IPS-20b (cell line): ENCODE measurements at regions not wholly inside any gene's neighbourhood (a gene's known extent, or its start where the extent isn't known, plus 50 kb on each side); places are given as distances from the start of the nearest gene placed in this dataset.
"Not testable (repeated sequence)": the region's sequence is repeated elsewhere in the genome, so short reads cannot be mapped to it uniquely, and the experiment has no call there.

ENCODE experiments used
- H3K27ac ChIP-seq: one replicate; pipeline ENCODE4 v1.5.1; 2013; ENCODE audit warnings: low read length
- H3K27me3 ChIP-seq: 2 replicates; pipeline ENCODE4 v1.6.1; 2013; ENCODE audit warnings: mild to moderate bottlenecking, low read length, inconsistent platforms; ENCODE audit not compliant: insufficient read depth
- H3K36me3 ChIP-seq: 2 replicates; pipeline ENCODE4 v1.6.1; 2013; ENCODE audit warnings: low read depth, mild to moderate bottlenecking, inconsistent platforms, low read length, moderate library complexity; ENCODE audit not compliant: insufficient read depth
- H3K4me1 ChIP-seq: 2 replicates; pipeline ENCODE4 v1.6.1; 2013; ENCODE audit warnings: mild to moderate bottlenecking, control low read depth, inconsistent platforms, low read length, moderate library complexity; ENCODE audit not compliant: insufficient read depth
- H3K4me3 ChIP-seq: 2 replicates; pipeline ENCODE4 v1.5.1; 2013; ENCODE audit warnings: mild to moderate bottlenecking, low read length, inconsistent platforms
- H3K9ac ChIP-seq: 2 replicates; pipeline ENCODE4 v1.6.1; 2013; ENCODE audit warnings: low read depth, mild to moderate bottlenecking, inconsistent platforms, low read length, moderate library complexity
- H3K9me3 ChIP-seq: 2 replicates; pipeline ENCODE4 v1.6.1; 2013; ENCODE audit warnings: mild to moderate bottlenecking, low read depth, low read length, inconsistent platforms; ENCODE audit not compliant: insufficient read depth

DNA sequence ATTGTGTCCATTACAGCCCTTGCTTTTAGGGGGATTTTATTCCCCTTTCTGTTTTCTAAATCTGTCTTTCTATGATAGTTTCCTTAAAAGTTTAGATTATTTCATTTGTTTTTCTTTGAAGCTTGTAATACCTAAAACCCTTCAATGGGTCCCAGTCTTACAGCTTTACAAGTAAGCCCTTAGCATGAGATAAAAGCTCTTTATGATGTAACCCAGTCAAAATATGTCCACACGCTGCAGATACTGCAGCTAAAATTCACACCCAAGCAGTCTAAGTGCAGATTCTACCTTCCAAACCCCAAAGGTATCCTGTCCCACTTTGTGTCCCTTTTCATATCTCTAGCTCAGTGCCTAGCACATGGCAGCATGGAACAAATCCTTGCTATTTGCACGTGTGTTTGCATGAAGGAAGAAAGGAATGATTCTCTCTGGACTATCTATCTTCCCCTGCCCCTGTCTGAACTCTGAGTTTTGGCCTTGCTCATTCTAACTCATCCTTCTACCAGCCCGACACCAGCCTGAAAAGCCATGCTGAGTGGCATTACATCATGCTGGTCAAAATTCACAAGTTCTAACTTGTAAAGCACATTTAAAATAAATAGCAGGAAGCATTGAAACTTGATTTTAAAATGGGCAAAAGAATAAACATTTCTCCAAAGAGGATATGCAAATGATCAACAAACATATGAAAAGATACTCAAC is 623.2 kb downstream of the IRS1 start:
- Histone ChIP-seq H3K9me3 (peaks cover 15% of the 10 kb centered on the region), H3K27me3 (no peaks in the 10 kb centered on the region), H3K4me3 (no peak overlapping the region), H3K36me3 (no peaks in the 10 kb centered on the region), H3K9ac (no peak overlapping the region), H3K27ac (no peak overlapping the region), H3K4me1 (no peaks in the 10 kb centered on the region)

DNA sequence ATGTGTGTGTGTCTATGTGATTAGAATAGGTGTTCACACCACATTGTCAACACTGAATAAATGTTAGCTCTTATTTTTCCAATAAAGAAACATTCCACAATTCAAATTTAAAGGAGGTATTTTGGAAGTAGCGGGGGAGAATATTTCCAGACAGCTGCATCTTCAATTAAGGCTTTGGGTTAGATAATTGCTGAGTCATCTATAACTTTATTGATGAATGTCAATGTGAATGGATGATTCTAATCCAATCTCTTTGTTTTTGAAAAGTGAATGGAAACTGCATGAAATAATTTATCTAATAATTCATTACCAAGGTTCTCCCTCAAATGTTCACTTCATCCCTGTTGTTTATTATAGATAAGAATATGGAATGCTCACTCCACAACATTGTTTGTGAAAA is 625.2 kb downstream of the IRS1 start:
- Histone ChIP-seq H3K9me3 (peaks cover 15% of the 10 kb centered on the region), H3K9ac (no peak overlapping the region), H3K4me1 (no peaks in the 10 kb centered on the region), H3K4me3 (no peak overlapping the region), H3K36me3 (no peaks in the 10 kb centered on the region), H3K27ac (no peak overlapping the region), H3K27me3 (no peaks in the 10 kb centered on the region)

DNA sequence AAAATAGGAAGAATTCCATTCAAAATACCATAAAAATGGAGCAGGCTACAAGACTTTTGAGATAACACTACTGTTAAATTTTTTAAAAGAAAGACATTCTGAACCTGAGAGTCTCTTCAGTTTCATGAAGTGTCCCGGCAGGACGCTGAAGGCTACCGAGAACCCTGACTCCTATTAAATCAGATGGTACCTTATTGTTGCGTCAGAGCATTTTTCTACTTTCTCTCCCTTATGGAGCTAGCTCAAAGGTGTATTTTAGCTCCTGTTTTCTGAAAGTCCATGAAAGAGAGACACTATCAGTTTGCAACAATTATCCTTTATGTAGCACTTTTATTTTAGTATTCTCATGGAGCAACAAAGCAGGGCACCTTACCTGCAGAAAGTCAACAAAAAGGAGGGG is 626.7 kb downstream of the IRS1 start:
- no peak overlapping the region for H3K27ac ChIP-seq

DNA sequence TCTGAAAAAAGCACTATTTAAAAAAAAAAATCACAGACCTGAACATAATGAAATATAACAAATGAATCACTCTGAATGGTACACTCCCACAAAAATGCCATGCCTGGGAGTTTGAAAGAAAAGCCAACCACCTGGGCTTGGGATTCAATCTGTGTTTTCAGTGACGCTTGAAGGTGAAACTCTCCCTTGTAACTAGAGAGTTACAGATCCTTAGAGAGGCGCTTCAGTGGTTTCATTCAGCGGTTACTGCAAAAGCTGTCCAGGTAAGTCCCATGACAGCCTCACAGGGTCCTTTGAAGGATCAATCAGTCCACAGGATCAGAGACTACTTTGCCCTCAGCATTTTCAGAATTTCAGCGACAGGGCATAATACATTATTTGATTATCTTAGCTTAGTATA is 627.3 kb downstream of the IRS1 start:
- H3K9ac ChIP-seq, result no peak overlapping the region
- H3K36me3 ChIP-seq, result no peaks in the 10 kb centered on the region
- no peaks in the 10 kb centered on the region for H3K27me3 ChIP-seq
- peaks cover 11% of the 10 kb centered on the region; the same call in 1 of the 2 replicates for H3K9me3 ChIP-seq
- H3K4me1 ChIP-seq, result peaks cover 5% of the 10 kb centered on the region; the same call in 1 of the 2 replicates
- H3K4me3 ChIP-seq, result no peak overlapping the region
- no peak overlapping the region for H3K27ac ChIP-seq

More for the DNA sequence above, 626.7 kb downstream of the IRS1 start:
- no peak overlapping the region for H3K9ac ChIP-seq
- H3K36me3 ChIP-seq, result no peaks in the 10 kb centered on the region
- H3K4me1 ChIP-seq, result peaks cover 5% of the 10 kb centered on the region; the same call in 1 of the 2 replicates
- peaks cover 14% of the 10 kb centered on the region for H3K9me3 ChIP-seq
- H3K4me3 ChIP-seq, result no peak overlapping the region
- H3K27me3 ChIP-seq, result no peaks in the 10 kb centered on the region

DNA sequence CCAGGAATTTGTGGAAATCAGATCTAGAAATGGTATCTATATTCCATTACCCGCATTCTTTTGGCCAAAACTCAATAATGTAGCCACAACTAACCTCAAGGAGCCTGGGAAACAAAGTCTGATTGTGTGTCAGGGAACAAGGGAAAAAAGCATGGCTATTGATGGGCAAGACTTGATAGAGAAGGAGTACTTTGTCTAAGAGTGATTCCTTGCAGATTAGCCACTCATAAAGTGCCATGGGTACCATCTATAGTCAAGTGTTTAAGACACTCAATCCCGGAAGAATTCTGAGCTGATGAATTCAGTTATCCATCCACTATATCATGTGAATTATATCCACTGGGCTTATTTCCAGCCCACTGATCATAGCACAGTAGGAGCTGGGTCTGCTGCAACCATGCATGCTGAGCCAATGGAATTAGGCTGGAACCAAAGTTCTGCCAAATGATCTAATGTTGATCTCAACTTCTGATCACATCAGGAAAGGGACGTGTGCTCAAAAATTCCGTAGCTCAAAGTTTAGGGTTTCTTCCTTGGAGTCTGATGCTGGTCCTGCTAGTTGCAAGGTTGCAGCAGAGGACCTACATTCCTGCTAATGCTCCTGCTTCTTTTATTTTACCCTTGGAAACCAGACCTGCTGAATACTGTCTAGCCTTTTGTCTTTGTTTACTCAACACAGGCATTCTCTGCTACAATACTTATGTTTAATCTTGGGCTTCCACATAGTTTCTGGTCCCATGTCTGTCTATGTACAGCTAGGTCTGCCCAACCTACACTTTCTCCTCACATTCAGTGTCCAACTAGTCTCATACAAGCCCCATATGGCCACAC is 629.7 kb downstream of the IRS1 start:
- H3K4me3 ChIP-seq, result no peak overlapping the region
- H3K36me3 ChIP-seq, result no peaks in the 10 kb centered on the region
- peaks cover 5% of the 10 kb centered on the region; the same call in 1 of the 2 replicates for H3K4me1 ChIP-seq
- H3K27me3 ChIP-seq, result no peaks in the 10 kb centered on the region
- H3K9ac ChIP-seq, result no peak overlapping the region
- H3K9me3 ChIP-seq, result peaks cover 11% of the 10 kb centered on the region; the same call in 1 of the 2 replicates
- H3K27ac ChIP-seq, result no peak overlapping the region

DNA sequence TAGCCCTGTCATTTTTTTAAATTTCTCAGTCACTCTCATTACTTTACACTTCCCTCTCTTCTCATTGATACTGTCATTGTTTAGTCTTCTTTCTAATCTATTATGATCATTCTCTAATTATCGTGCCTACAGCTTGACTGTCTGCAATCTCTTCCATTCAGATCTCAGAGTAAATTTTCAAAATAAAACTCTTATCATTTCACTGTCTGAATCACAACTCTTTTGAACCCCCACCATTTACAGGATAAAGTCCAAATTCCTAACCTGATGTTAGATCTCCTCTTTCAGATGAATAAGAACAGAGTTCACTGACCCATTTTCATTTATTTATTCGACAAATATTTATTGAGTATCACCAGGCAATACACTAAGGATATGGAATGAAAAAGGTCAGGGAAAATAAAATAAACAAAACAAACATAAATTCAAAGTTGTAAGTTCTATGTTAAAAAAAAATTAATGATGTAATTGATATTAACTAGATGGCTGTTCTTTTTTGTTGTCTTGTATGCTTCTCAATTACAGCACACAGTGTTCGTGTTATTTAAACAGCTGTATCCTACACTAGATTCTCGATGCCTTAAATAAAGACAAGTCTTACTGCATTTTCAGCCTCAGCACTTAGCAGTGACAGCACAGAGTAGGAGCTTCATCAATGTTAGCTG is 631.0 kb downstream of the IRS1 start:
- Histone ChIP-seq H3K36me3 (no peaks in the 10 kb centered on the region), H3K27me3 (no peaks in the 10 kb centered on the region), H3K9ac (no peak overlapping the region), H3K27ac (no peak overlapping the region), H3K4me1 (peaks cover 5% of the 10 kb centered on the region; the same call in 1 of the 2 replicates), H3K9me3 (peaks cover 11% of the 10 kb centered on the region; the same call in 1 of the 2 replicates), H3K4me3 (no peak overlapping the region)

DNA sequence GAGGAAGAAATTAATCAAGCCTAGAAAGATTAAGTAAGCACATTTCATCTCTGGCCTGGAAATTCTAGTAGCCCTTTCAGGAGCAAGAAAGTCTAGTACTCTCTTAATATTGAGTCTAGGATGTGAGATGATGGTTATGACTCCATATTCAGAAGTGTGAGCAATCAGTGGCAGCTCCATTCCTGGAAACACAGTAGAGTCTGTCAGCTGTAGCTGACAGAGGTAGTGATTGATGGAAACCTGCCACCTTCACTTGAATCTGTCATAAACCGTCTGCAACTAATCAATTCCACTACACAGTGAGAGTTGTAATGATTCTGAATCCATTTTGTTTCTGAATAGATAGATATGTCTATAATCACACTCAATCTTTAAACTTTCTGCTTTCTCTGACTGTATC is 635.1 kb downstream of the IRS1 start:
- H3K27ac ChIP-seq, result no peak overlapping the region
- H3K4me1 ChIP-seq, result peaks cover 11% of the 10 kb centered on the region; the same call in 1 of the 2 replicates
- no peaks in the 10 kb centered on the region for H3K9me3 ChIP-seq
- H3K36me3 ChIP-seq, result no peaks in the 10 kb centered on the region
- no peak overlapping the region for H3K9ac ChIP-seq
- no peaks in the 10 kb centered on the region for H3K27me3 ChIP-seq
- H3K4me3 ChIP-seq, result no peak overlapping the region

DNA sequence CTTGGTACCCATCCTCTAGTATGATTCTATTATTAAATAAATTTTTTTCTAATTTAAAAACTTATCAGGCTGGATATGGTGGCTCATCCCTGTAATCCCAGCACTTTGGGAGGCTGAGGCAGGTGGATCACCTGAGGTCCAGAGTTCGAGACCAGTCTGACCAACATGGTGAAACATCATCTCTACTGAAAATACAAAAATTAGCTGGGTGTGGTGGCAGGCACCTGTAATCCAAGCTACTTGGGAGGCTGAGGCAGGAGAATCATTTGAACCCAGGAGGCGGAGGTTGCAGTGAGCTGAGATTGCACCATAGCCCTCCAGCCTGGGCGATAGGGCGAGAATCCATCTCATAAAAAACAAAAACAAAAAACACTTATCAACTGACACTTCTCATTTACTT is 639.0 kb downstream of the IRS1 start:
- not testable (repeated sequence) for H3K9ac ChIP-seq, H3K27me3 ChIP-seq, H3K27ac ChIP-seq, H3K4me3 ChIP-seq, H3K9me3 ChIP-seq, H3K36me3 ChIP-seq
- peaks cover 21% of the 10 kb centered on the region for H3K4me1 ChIP-seq

DNA sequence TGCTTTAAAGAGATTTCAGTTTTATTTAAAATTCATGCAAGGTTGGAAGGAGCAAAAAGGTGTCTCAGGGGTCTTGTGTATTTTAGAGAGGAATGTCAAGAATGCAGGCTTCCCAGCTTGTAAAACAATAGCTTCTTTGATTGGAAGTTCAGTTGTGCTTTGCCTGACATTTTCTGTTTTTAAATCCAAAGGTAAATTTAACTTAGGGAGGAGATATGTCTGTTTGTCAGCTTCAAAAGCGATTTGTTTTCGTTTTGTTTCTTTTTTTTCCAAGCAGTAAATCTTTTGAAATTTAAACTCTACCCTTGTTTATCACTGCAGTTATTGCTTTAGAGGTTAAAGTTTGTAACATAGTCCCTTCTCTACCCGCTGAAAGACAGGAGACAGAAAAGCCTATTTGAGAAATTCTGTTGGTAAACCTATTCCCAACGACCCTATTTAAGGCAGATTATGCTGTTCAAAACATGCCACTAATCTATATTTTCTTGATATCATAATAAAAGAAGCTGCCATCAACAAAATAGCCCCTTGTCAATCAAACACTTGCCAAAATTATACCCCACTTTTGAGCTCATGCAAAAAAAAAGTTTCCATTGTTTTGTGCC is 639.6 kb downstream of the IRS1 start:
- Histone ChIP-seq H3K36me3 (no peaks in the 10 kb centered on the region), H3K27me3 (no peaks in the 10 kb centered on the region), H3K27ac (no peak overlapping the region), H3K9ac (no peak overlapping the region), H3K4me3 (peak overlapping the region; percentile 53; the same call in 1 of the 2 replicates), H3K9me3 (no peaks in the 10 kb centered on the region), H3K4me1 (peaks cover 27% of the 10 kb centered on the region)

DNA sequence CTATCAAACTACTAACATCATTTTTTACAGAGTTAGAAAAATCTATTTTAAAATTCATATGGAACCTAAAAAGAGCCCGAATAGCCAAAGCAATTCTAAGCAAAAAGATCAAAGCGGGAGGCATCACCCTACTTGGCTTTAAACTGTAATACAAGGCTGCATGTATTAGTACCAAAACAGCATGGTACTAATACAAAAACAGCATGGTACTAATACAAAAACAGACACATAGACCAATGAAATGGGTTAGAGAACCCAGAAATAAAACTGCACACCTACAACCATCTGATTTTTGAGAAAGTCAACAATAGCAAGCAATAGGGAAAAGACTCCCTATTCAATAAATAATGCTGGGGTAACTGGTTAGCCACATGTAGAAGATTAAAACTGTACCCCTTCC is 640.7 kb downstream of the IRS1 start:
- H3K9ac ChIP-seq, result peak overlapping the region; percentile 33; the same call in 1 of the 2 replicates
- H3K4me1 ChIP-seq, result peaks cover 27% of the 10 kb centered on the region
- H3K9me3 ChIP-seq, result no peaks in the 10 kb centered on the region
- peak overlapping the region; percentile 55 for H3K27ac ChIP-seq
- no peaks in the 10 kb centered on the region for H3K27me3 ChIP-seq
- no peak overlapping the region for H3K4me3 ChIP-seq
- H3K36me3 ChIP-seq, result no peaks in the 10 kb centered on the region

DNA sequence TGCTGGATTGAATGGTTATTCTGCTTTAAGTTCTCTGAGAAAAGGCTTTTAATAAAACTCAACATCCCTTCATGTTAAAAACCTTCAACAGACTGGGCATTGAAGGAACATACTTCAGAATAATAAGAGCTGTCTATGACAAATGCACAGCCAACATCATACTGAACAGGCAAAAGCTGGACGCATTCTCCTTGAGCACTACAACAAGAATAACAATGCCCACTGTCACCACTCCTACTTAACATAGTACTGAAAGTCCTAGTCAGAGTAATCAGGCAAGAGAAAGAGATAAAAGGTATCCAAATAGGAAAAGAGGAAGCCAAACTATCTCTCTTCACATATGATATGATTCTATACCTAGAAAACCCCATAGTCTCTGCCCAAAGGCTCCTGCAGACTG is 641.4 kb downstream of the IRS1 start:
- H3K4me1 ChIP-seq, result peaks cover 27% of the 10 kb centered on the region
- H3K36me3 ChIP-seq, result no peaks in the 10 kb centered on the region
- no peak overlapping the region for H3K27ac ChIP-seq
- H3K9ac ChIP-seq, result no peak overlapping the region
- no peaks in the 10 kb centered on the region for H3K27me3 ChIP-seq
- H3K9me3 ChIP-seq, result no peaks in the 10 kb centered on the region
- H3K4me3 ChIP-seq, result no peak overlapping the region
